Stimulated activated CD8-positive, alpha-beta memory T cell treated with anti-CD3 and anti-CD28 coated beads, Interleukin-4, amount 100 ng/mL, for 48 hours (primary cell): ENCODE measurements at regions not wholly inside any gene's neighbourhood (a gene's known extent, or its start where the extent isn't known, plus 50 kb on each side); places are given as distances from the start of the nearest gene placed in this dataset.
"Not testable (repeated sequence)": the region's sequence is repeated elsewhere in the genome, so short reads cannot be mapped to it uniquely, and the experiment has no call there.

ENCODE experiments used
- DNase-seq: peaks from one replicate; pipeline ENCODE4 v3.0.0-alpha.2; 2020

DNA sequence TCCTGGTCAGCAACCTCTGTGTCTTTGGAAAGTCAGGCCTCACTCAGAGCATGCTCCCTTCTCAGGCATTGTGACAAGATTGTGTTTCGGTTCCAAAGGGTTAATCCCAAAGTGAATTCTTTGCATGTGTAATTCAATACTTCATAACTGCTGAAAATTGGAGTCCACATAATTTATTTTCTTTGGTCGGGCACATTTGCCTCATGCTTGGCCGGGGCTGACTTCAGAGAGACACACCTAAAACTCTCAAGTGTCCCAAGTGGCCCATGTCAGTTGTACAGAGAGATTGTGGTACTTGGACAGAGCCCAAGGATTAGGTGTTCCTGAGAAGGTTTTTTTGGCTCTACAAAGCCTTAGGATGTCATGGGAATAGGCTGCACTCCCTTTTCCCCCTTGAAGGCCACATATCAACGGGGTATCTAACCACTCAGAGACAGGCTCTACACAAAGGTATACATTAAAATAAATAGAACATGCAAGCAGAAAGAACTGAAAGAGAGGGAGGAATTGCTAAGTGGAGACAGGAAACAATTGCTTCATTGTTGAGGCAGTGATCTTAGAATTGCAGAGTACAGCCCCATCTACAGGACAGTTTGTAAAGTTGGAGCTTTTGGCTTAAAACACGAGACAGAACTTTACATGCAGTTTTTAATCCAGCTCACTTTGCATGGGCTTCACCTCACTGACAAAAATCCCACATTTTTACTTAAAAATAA lies 1232.3 kb upstream of the ZEB2 start:
- no peak for DNase-seq

DNA sequence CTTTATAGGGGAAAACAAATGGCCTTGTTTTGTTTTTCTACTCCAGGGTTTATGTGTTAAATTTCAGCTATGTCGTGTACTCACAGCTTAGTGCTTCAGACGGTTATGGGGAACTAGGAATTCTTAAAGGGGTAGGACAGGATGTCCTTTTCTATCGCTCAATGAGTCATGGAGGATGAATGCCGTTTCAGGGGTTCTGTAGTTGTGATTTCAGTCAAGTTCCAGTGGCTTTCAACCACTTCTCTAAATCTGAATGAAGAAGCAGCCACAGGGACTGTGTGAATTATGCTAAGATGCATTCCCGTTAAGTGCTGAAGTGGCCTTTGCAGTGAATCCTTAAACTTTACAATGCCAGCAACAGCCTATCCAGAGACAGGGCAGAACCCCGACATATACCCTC lies 1231.7 kb upstream of the ZEB2 start:
- no peak for DNase-seq

DNA sequence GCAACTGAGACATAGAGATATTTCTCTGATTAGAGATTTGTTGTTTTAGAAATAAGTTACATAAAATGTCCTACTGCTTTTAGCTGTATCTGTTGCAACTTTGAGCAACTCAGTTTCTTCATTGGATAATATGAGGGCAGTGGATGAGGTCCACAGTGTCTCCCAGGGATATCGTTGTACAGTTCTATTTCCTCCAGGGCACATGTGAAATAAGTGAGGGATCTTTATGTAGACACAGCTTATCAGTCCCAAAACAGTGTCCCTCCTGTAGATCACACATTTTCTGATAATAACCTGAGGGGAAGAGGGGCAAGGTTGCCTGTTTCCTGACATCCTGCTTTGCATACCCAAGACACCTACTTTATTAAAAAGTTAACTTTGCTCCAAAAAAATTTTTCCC lies 1231.2 kb upstream of the ZEB2 start:
- no peak for DNase-seq

DNA sequence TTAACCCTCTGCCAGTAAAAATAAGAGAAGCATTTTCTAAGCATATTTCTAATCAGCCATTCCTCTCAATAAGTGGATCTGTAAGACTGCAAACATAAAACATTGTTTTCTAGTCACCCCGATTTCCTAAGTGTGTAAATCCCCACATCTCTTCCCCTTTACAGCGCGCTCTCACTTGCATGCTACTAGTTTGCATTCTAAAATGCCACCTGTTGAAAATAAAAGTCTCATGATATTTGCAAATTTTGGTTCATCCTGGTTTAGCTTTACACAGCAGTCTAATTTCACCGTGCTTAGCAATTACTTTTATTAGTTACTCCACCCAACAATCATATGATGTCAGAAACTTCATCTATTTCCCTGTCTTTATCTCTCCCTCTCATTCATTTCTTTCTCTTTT lies 1230.7 kb upstream of the ZEB2 start:
- DNase-seq = no peak

DNA sequence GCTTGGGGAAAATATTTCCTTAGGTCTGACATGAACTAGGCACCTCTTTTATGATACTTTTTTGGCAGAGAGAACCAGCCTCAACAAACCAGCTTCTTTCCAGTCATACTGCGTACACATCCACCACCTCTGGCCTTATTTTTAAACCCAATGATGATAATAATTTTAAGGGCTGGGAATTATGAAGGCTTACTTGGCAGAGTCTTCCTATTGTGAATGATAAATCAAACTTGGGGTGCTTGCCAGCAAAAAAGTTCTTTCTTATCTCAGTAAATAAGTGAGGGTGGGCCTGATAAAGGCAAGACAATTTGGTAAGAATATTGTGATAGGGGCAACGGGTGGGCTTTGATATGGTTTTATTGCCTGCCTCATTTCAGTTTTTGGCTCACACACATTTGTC lies 1230.2 kb upstream of the ZEB2 start:
- DNase-seq = no peak

DNA sequence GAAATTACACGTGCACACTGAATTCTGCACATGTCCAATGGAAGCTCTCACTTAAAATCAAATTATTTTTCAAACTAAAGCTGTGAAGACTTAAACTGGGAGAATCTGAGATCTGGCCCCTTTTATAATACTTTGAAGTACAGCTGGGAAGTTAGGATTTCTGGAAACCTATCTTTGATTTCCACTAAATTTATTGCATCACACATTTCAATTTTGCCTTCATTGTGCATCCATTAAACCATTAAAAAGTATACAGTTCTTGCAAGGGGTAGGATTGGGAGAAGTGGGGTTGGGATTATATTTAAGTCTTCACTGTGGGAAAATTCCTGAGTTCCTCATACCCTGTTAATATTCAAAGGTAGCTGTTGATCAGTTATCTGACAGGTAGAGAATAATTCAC lies 1229.6 kb upstream of the ZEB2 start:
- no peak for DNase-seq

GRCh38 chr2:145748927-145749326 lies 1229.0 kb upstream of the ZEB2 start:
- DNase-seq = no peak

DNA sequence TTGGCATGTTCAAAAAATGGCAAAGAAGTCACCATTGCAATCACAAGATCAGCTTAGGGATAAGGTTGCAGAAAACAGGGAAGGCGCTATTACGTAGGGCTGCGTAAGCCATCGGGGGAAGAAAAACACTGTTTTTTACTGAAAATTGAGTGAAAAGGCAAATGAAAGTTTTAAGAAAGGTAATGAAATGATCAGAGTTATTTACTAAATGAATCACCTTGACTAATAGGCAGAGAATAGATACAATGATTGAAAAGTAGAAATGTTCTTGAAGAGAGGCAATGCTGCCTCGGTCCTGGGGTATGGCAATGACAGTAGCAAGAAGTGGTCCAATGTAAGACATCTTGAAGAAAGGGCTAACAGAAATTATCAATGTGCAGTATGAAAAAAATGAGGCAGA lies 1227.8 kb upstream of the ZEB2 start:
- no peak for DNase-seq

GRCh38 chr2:145745387-145745721 lies 1225.4 kb upstream of the ZEB2 start:
- DNase-seq = not testable (repeated sequence)

DNA sequence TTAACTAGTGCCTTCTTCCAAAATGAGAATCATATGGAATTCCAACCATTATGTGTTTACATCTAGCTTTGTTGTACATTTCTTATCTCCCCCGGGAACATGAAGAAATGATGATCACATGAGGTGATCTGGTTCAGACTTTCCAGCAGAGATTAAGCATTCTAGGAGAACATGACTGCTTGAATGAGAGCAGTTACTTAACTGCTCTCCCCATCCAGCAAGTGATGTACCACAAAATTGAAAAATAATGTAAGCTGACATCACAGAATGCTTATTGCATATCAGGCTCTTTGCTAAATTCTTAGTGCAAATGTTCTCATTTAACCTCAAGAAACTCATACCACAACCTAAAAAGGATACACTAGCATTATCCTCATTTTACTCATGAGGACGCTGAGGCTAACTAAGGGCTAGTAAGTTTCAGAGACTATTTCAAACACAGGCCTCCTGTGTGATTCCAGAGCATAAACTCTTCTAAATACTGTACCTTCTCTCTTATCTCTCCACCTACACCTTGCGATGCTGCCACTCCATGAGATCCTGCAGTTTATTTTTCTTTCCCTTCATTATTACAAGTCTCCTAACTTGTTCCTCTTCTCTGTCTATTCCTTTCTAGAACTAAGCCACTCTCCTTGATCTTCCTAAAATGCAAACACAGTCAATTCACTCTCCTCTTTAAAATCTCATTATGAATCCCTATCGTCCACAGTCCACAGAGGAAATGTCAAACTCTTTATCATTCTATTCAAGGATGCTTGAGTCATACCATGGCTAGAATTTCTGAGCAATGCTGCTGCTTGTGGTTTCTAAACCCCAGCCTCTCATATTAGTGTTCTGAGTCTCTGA lies 1224.8 kb upstream of the ZEB2 start:
- DNase-seq = no peak

DNA sequence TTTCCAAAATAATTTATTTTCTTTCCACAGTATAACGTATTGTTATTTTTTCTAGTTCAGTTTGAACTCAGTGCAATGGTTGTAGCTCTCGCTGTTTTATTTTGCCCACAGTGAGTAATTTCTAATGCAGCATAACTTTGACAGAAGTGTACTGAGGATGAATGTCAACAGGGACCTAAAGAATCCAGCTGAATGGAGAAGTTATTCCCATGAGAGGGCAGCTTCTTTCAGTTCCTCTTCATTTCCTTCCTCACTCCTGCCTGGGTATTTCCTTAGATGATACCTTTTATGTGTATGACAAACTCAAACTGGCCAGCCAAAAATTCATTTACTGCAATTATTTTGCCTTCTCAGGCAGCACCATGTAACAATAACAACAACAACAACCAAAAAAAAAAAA lies 1223.1 kb upstream of the ZEB2 start:
- no peak for DNase-seq

GRCh38 chr2:145741636-145742035 lies 1221.7 kb upstream of the ZEB2 start:
- no peak for DNase-seq

DNA sequence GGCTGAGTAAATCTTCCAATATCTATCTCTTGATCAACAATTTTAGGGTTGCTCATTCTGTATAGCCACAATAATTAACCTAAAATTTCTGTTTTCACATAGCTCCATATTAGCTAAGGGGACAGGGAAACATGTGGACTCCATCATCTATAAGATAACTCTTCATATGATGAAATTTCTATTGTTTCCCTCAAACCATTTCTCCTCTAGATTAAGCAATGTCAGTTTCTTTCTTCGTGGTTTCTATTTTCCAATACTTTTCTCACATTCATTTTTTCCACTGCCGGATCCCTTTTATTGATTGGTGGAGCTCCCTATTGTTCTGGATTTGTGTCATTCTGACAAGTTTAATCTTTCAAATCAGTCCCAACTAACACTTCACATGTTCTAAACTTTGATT lies 1221.3 kb upstream of the ZEB2 start:
- no peak for DNase-seq

DNA sequence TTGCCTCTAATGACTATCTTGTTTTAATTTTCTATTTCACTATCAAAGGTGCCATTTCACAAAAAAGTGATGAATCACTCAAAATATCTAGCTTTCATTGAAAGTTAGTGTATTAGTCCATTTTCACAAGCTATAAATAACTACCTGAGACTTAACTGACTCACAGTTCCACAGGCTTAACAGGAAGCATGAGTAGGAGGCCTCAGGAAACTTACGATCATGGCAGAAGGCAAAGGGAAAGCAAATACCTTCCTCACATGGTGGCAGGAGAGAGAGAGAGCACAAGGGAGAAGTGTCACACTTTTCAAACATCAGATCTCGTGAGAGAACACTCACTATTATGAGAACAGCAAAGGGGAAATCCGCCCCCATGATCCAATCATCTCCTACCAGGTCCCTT lies 1220.4 kb upstream of the ZEB2 start:
- DNase-seq = no peak

GRCh38 chr2:145739681-145740080 lies 1219.8 kb upstream of the ZEB2 start:
- no peak for DNase-seq

DNA sequence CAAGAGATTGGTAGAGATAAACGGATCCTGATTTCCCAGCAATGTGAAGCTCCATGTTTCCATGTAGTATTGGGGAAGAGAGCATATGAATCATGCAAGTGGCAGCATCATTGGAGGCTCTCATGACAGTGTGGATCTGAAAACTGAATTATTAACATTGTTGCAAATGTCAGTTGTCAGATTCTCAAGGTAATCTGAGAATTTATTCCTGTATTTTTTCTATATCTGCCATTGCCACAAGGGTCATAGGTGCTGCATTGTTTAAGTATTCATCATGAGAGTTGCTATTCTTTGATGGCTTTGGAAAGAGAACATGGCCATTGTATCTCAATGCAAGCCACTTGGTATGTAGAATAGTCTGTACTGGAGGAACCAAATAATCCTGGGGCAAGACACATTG lies 1217.0 kb upstream of the ZEB2 start:
- DNase-seq = no peak

DNA sequence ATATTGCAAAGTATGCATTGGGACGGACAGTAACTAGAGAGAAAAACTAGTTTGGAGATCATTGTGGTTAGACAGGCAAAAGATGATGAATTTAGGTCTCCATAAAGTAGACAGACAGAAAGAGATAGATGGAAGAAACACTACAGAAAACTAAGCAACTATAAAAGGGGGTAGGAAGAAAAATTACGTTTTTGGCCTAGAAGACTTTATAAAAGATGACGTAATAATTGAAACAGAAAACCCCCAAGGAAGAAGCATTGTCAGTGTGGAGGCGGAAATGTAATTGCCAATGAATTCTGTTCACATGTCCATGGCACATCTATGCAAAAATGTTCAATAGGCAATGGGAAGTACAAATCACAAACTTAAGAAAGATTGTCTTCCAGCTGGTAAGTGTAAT lies 1211.5 kb upstream of the ZEB2 start:
- DNase-seq = no peak

GRCh38 chr2:145729993-145730770 lies 1210.3 kb upstream of the ZEB2 start:
- no peak for DNase-seq

DNA sequence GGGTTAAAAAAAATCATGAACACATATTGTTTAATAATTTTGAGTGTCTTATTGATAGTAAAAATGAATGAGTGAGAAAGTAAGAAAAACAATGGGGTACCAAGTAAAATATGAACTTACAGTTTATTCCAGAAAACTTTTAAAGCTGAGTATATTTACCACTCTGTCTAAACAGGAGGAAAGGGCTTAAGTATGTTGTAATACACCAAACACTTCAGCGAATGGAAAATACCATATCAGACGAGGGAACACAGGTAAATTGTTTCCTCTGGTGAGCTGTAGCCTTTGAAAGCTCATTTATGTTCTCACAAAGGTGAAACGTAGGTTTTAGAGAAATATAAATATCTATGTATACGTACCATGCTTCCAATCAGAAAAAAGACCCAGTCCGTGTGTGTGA lies 1209.6 kb upstream of the ZEB2 start:
- no peak for DNase-seq

GRCh38 chr2:145728511-145728910 lies 1208.6 kb upstream of the ZEB2 start:
- no peak for DNase-seq

GRCh38 chr2:145725876-145726275 lies 1206.0 kb upstream of the ZEB2 start:
- DNase-seq = no peak

DNA sequence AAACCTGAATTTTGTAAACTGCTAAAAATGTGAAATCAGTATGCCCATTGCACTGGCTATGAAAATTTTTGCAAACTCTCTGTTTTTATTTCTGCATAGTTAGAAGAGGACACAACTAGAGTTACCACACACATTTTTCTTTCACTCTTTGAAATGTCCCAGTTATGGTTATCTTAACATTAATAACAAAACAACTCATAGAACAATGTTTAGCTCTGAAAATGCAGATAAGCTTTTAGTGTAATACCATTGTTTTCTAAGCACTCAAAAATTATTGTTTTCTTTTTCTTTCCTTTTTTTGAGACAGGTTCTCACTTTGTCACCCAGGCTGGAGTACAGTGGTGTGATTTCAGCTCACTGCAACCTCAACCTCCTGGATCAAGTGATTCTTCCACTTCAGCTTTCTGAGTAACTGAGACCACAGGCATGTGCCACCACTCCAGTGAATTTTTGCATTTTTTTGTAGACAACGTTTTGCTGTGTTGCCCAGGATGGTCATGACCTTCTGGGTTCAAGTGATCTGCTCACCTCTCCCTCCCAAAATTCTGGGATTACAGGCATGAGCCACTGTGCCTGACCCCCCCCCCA lies 1204.5 kb upstream of the ZEB2 start:
- no peak for DNase-seq

DNA sequence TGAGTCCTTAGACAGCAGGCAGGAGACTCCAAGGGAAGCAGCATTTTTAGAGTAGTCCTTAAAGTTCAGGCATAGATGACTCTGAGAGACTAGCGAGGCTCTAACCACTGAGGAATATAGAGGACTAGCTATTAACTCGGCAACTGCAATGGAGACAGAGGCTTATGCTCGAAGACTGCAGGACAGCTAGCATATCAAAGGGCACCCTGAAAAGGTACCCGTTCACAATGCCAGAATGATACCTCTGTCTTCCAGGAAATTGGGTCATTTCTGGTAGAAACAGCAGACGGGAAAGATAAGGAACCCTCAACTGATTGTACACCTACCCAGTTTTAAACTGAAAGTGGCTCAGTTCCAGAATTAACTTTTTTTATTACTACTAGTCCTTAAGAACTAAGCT lies 1204.0 kb upstream of the ZEB2 start:
- DNase-seq = no peak

DNA sequence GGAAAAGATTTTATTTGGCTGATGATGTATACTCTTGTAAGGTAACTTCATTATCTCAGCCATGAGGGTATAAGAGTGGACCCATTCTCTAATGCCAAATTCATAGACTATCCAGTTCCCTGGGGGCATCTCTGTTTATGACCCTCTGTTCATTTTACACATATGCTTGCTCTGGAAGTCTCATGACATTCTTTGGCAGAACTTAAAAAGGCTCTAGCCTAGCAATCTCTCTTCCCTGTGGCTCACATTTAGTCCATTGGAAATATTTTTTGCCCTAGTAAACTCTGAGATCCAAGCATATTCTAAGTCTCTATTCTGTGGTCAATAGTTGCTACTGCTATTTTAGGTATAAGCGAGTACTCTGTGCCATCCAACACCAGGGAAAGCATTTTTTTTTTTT lies 1201.8 kb upstream of the ZEB2 start:
- DNase-seq = no peak
